H1 (cell line): ENCODE measurements at regions not wholly inside any gene's neighbourhood (a gene's known extent, or its start where the extent isn't known, plus 50 kb on each side); places are given as distances from the start of the nearest gene placed in this dataset.

Experiments
- CTCF ChIA-PET: fragments of 300-600 bp; sonication (Branson Sonifier 250); formaldehyde crosslinking; loops from one replicate; lab custom pipeline; 2021; ENCODE audit not compliant: partially characterized antibody; lab: Charles Lee
- POLR2A ChIA-PET: fragments of 300-600 bp; sonication (Branson Sonifier 250); formaldehyde crosslinking; loops from one replicate; lab custom pipeline; 2021; ENCODE audit warnings: inconsistent platforms; ENCODE audit not compliant: partially characterized antibody; lab: Charles Lee
- DNase-seq, 2 experiments: peaks; one replicate each; pipeline versions ENCODE4 v3.0.0 to v3.0.0-alpha.2; 2010 to 2022; ENCODE audit warnings: low spot score in 2 of 2, low read depth in 1 of 2, mixed read lengths in 1 of 2
- FAIRE-seq: peaks from 2 replicates; lab custom pipeline; 2011; peaks lifted over from hg19 to GRCh38; lab: Jason Lieb, UNC
- H2AFZ ChIP-seq: 2 replicates; pipeline ENCODE4 v1.8.1; 2012; ENCODE audit warnings: low read length, inconsistent platforms
- H2AK5ac ChIP-seq: 2 replicates; pipeline ENCODE4 v1.6.1; 2013; ENCODE audit warnings: low read depth, low read length
- H2BK120ac ChIP-seq: replicated peaks from 2 replicates; pipeline ENCODE3; 2013; ENCODE audit warnings: low read depth, low read length, inconsistent platforms
- H2BK12ac ChIP-seq: 2 replicates; pipeline ENCODE4 v1.6.1; 2013; ENCODE audit warnings: low read depth, low read length
- H2BK15ac ChIP-seq: 2 replicates; pipeline ENCODE4 v1.6.1; 2013; ENCODE audit warnings: low read length
- H2BK20ac ChIP-seq: 2 replicates; pipeline ENCODE4 v1.6.1; 2013; ENCODE audit warnings: low read length
- H2BK5ac ChIP-seq: 2 replicates; pipeline ENCODE4 v1.6.1; 2013; ENCODE audit warnings: low read depth, low read length
- H3K14ac ChIP-seq: 2 replicates; pipeline ENCODE4 v1.6.1; 2013; ENCODE audit warnings: inconsistent platforms; ENCODE audit not compliant: insufficient read length
- H3K18ac ChIP-seq: 2 replicates; pipeline ENCODE4 v1.6.1; 2013; ENCODE audit warnings: low read length; ENCODE audit errors: extremely low read depth
- H3K23ac ChIP-seq: 2 replicates; pipeline ENCODE4 v1.6.1; 2013; ENCODE audit warnings: inconsistent platforms; ENCODE audit not compliant: insufficient read length
- H3K23me2 ChIP-seq: 2 replicates; pipeline ENCODE4 v1.6.1; 2013; ENCODE audit warnings: low read depth, low read length
- H3K27ac ChIP-seq: 2 replicates; pipeline ENCODE4 v1.6.1; 2011; ENCODE audit warnings: low read depth, low read length, inconsistent platforms
- H3K27me3 ChIP-seq, 4 experiments: replicated peaks in 1 of 4; 1 replicate in 1 of 4; 2 replicates in 3 of 4; pipeline versions ENCODE4 v1.6.1 to v1.8.1; 2011 to 2013; ENCODE audit warnings: low read length in 3 of 4, mild to moderate bottlenecking in 3 of 4, inconsistent platforms in 2 of 4, mixed read lengths in 2 of 4, moderate library complexity in 1 of 4; ENCODE audit not compliant: control insufficient read depth in 3 of 4, insufficient read depth in 3 of 4; ENCODE audit errors: extremely low read depth in 1 of 4
- H3K36me3 ChIP-seq, 4 experiments: 2 replicates each; pipeline versions ENCODE4 v1.6.1 to v1.8.1; 2011 to 2013; ENCODE audit warnings: mild to moderate bottlenecking in 4 of 4, low read length in 3 of 4, moderate library complexity in 2 of 4, control low read depth in 1 of 4, inconsistent platforms in 1 of 4; ENCODE audit not compliant: insufficient read depth in 4 of 4, control insufficient read depth in 2 of 4
- H3K4ac ChIP-seq: replicated peaks from 2 replicates; pipeline ENCODE3; 2013; ENCODE audit warnings: low read length, low read depth, mixed read lengths, inconsistent platforms; ENCODE audit not compliant: insufficient read length
- H3K4me1 ChIP-seq, 4 experiments: replicated peaks in 1 of 4; 1 replicate in 1 of 4; 2 replicates in 3 of 4; pipeline versions ENCODE4 v1.6.1 to v1.8.1; 2011 to 2013; ENCODE audit warnings: low read length in 3 of 4, inconsistent platforms in 2 of 4, mixed read lengths in 1 of 4; ENCODE audit not compliant: insufficient read depth in 4 of 4, control insufficient read depth in 3 of 4
- H3K4me2 ChIP-seq, 2 experiments: 2 replicates each; pipeline versions ENCODE4 v1.6.1 to v1.8.1; 2011 to 2013; ENCODE audit warnings: low read depth in 2 of 2, low read length in 2 of 2, control low read depth in 1 of 2, inconsistent platforms in 1 of 2, mild to moderate bottlenecking in 1 of 2; ENCODE audit not compliant: insufficient read depth in 1 of 2
- H3K4me3 ChIP-seq, 4 experiments: fragments of 200-600, 300-600 bp in 1 of 4; sonication (generic), shearing (Covaris generic), sonication (Bioruptor Twin) in 1 of 4; 2 replicates each; pipeline versions ENCODE4 v1.5.1 to v1.8.1; 2011 to 2016; ENCODE audit warnings: low read length in 4 of 4, low read depth in 3 of 4, control low read depth in 2 of 4, inconsistent platforms in 2 of 4, mild to moderate bottlenecking in 2 of 4, mixed read lengths in 1 of 4, moderate library complexity in 1 of 4; ENCODE audit not compliant: insufficient read depth in 2 of 4; ENCODE audit errors: extremely low read depth in 1 of 4
- H3K56ac ChIP-seq: replicated peaks from 2 replicates; pipeline ENCODE3; 2013; ENCODE audit warnings: low read depth, mild to moderate bottlenecking, mixed read lengths, low read length, inconsistent platforms; ENCODE audit not compliant: insufficient read length
- H3K79me1 ChIP-seq: 2 replicates; pipeline ENCODE4 v1.6.1; 2013; ENCODE audit warnings: low read depth, low read length, control low read depth
- H3K79me2 ChIP-seq, 2 experiments: 2 replicates each; pipeline versions ENCODE4 v1.6.1 to v1.8.1; 2012 to 2013; ENCODE audit warnings: low read length in 2 of 2, mild to moderate bottlenecking in 2 of 2, inconsistent platforms in 1 of 2; ENCODE audit not compliant: insufficient read depth in 2 of 2, control insufficient read depth in 1 of 2
- H3K9ac ChIP-seq, 4 experiments: replicated peaks in 1 of 4; 1 replicate in 1 of 4; 2 replicates in 3 of 4; pipeline versions ENCODE4 v1.6.1 to v1.8.1; 2011 to 2013; ENCODE audit warnings: low read depth in 3 of 4, low read length in 3 of 4, control low read depth in 2 of 4, mild to moderate bottlenecking in 2 of 4, moderate library complexity in 2 of 4, inconsistent platforms in 1 of 4; ENCODE audit errors: extremely low read depth in 1 of 4
- H3K9me3 ChIP-seq, 2 experiments: 2 replicates each; pipeline versions ENCODE4 v1.6.1 to v1.8.1; 2012 to 2013; ENCODE audit warnings: mild to moderate bottlenecking in 2 of 2, moderate library complexity in 2 of 2, control low read depth in 1 of 2, inconsistent platforms in 1 of 2, low read depth in 1 of 2, low read length in 1 of 2, mixed read lengths in 1 of 2; ENCODE audit not compliant: insufficient read depth in 2 of 2
- H4K20me1 ChIP-seq, 2 experiments: replicated peaks in 1 of 2; 2 replicates each; pipeline versions ENCODE3 to v1.8.1; 2011 to 2013; ENCODE audit warnings: inconsistent platforms in 2 of 2, low read length in 2 of 2, mild to moderate bottlenecking in 1 of 2; ENCODE audit not compliant: insufficient read depth in 2 of 2, control insufficient read depth in 1 of 2
- H4K5ac ChIP-seq: 2 replicates; pipeline ENCODE4 v1.6.1; 2013; ENCODE audit warnings: low read length, low read depth, mixed read lengths, inconsistent platforms; ENCODE audit not compliant: insufficient read length
- H4K8ac ChIP-seq: 2 replicates; pipeline ENCODE4 v1.8.0; 2013; ENCODE audit warnings: mild to moderate bottlenecking, moderate library complexity, low read length, inconsistent platforms; ENCODE audit not compliant: insufficient read depth; ENCODE audit errors: extremely low read depth
- H4K91ac ChIP-seq: replicated peaks from 2 replicates; pipeline ENCODE3; 2013; ENCODE audit warnings: low read length, mixed read lengths, inconsistent platforms; ENCODE audit not compliant: insufficient read length
- MAX ChIP-seq: IDR thresholded peaks from 2 replicates; pipeline ENCODE4 v1.6.1; 2012; ENCODE audit warnings: inconsistent platforms
- TEAD4 ChIP-seq: IDR thresholded peaks from 2 replicates; pipeline ENCODE4 v1.6.1; 2012; ENCODE audit warnings: low read depth, low read length, inconsistent platforms, mixed read lengths
- YY1 ChIP-seq: IDR thresholded peaks from 2 replicates; pipeline ENCODE4 v1.6.1; 2011; ENCODE audit warnings: low read depth, mild to moderate bottlenecking, low read length
- WGBS, 2 experiments: shearing (Covaris generic) in 1 of 2; methylation state at CpG; one replicate each; pipeline versions ENCODE4 v1.1.6 to v1.1.7; 2013 to 2015; ENCODE audit warnings: low lambda C conversion rate in 2 of 2, mixed read lengths in 2 of 2, inconsistent platforms in 1 of 2, low coverage in 1 of 2, missing lambda C conversion rate in 1 of 2; ENCODE audit not compliant: insufficient replicate concordance in 2 of 2, insufficient coverage in 1 of 2, insufficient read length in 1 of 2; ENCODE audit errors: extremely low coverage in 1 of 2, missing lambda C conversion rate in 1 of 2; 5-methylcytosine and 5-hydroxymethylcytosine counted together
- TF ChIP-seq, protein P1 (sequence below): IDR thresholded peaks from 2 replicates; pipeline ENCODE4 v1.6.1; 2012; ENCODE audit warnings: low read length, inconsistent platforms

GRCh38 chr2:8392098-8392866, 289.6 kb upstream of the ID2 start:
- Histone ChIP-seq H3K9ac (no peak overlapping the region), H2AK5ac (peak overlapping the region; percentile 87), H3K4ac (peak overlapping the region; percentile 40), H3K56ac (no peak overlapping the region), H4K20me1 (no peaks in the 10 kb centered on the region), H2AFZ (no peak overlapping the region), H3K9me3 (no peaks in the 10 kb centered on the region), H3K23ac (no peak overlapping the region), H3K79me1 (no peaks in the 10 kb centered on the region), H4K8ac (no peak overlapping the region), H3K18ac (peak overlapping the region; percentile 62), H4K5ac (peak overlapping the region; percentile 62), H3K23me2 (peaks cover 4% of the 10 kb centered on the region; the same call in 1 of the 2 replicates), H2BK5ac (peak overlapping the region; percentile 53; the same call in 1 of the 2 replicates), H2BK15ac (no peak overlapping the region), H3K27me3 (peaks cover 0 to 13% (median 6%) of the 10 kb centered on the region in 4 experiments; a peak in 4 of 7 replicates), H3K36me3 (no peaks in the 10 kb centered on the region), H3K14ac (no peak overlapping the region), H3K27ac (peak overlapping the region; percentile 22; the same call in 1 of the 2 replicates), H3K4me1 (peaks cover 7 to 13% (median 10%) of the 10 kb centered on the region in 4 experiments), H3K4me2 (0 out of 4 replicates have a peak overlapping the region, but pooled peaks of 1 of the 2 experiments have one; percentile 20), H3K4me3 (no peak overlapping the region), H2BK120ac (peak overlapping the region; percentile 76), H3K79me2 (no peaks in the 10 kb centered on the region), H2BK12ac (peak overlapping the region; percentile 70; the same call in 1 of the 2 replicates), H2BK20ac (peak overlapping the region; percentile 95; the same call in 1 of the 2 replicates), H4K91ac (peak overlapping the region; percentile 86)
- CTCF ChIA-PET = interaction anchor here (0.6 to 1.1 kb wide), 2 partner anchors 11 to 299 kb away, joined by 3 to 4 read pairs; no protein-coding TSS in a partner anchor
- FAIRE-seq = peak; percentile 19
- POLR2A ChIA-PET = no interaction called here
- WGBS, 2 experiments = 75% methylated on average over 12 of the region's 12 CpGs; no CpG with 5 or more reads in 1 of the 2 experiments
- DNase-seq = peak; percentile 31 to 51
- peak; percentile 44; the same call in 1 of the 2 replicates for TF ChIP-seq YY1
- TF ChIP-seq MAX = peak; percentile 93
- TF ChIP-seq TEAD4 = peak; percentile 91
- TF ChIP-seq, protein P1, sequence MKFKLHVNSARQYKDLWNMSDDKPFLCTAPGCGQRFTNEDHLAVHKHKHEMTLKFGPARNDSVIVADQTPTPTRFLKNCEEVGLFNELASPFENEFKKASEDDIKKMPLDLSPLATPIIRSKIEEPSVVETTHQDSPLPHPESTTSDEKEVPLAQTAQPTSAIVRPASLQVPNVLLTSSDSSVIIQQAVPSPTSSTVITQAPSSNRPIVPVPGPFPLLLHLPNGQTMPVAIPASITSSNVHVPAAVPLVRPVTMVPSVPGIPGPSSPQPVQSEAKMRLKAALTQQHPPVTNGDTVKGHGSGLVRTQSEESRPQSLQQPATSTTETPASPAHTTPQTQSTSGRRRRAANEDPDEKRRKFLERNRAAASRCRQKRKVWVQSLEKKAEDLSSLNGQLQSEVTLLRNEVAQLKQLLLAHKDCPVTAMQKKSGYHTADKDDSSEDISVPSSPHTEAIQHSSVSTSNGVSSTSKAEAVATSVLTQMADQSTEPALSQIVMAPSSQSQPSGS = no peak
